Neuron (in vitro differentiated cells): ENCODE measurements at regions not wholly inside any gene's neighbourhood (a gene's known extent, or its start where the extent isn't known, plus 50 kb on each side); places are given as distances from the start of the nearest gene placed in this dataset.

Source experiments
- H2AFZ ChIP-seq: one replicate; pipeline ENCODE4 v1.6.1; 2013; ENCODE audit warnings: low read depth, mild to moderate bottlenecking, inconsistent platforms, low read length, moderate library complexity
- H3K27me3 ChIP-seq: one replicate; pipeline ENCODE4 v1.6.1; 2013; ENCODE audit warnings: low read length; ENCODE audit not compliant: insufficient read depth
- H3K36me3 ChIP-seq: one replicate; pipeline ENCODE4 v1.6.1; 2013; ENCODE audit warnings: low read length; ENCODE audit not compliant: insufficient read depth
- H3K4me1 ChIP-seq: one replicate; pipeline ENCODE4 v1.6.1; 2013; ENCODE audit warnings: low read length; ENCODE audit not compliant: insufficient read depth
- H3K4me3 ChIP-seq: 2 replicates; pipeline ENCODE4 v1.5.1; 2013; ENCODE audit warnings: mild to moderate bottlenecking, low read length, moderate library complexity
- H3K9me3 ChIP-seq: one replicate; pipeline ENCODE4 v1.6.1; 2013; ENCODE audit warnings: low read length

DNA sequence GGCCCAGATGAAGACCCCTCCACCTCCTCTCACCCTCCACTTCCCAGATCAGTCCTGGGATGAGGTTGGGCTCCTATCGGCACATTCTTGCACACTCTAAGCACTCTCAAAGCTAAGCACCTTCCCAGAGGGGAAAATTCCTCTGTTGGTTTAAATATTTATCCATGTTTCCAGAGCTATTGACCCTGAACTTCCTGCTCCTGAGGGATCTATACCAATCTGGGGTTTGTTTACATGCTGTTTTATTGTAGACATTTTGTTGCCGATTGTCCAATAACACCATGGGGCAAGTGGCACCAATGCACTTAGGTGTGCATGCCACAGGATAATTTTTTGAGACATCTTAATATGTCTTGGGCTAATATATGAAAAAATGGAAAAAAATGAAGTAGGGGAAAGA lies 476.2 kb downstream of the SLC4A3 start:
- Histone ChIP-seq H3K36me3 (no peaks in the 10 kb centered on the region), H3K9me3 (no peaks in the 10 kb centered on the region), H3K4me1 (no peaks in the 10 kb centered on the region), H2AFZ (no peak overlapping the region), H3K27me3 (no peaks in the 10 kb centered on the region), H3K4me3 (no peak overlapping the region)

DNA sequence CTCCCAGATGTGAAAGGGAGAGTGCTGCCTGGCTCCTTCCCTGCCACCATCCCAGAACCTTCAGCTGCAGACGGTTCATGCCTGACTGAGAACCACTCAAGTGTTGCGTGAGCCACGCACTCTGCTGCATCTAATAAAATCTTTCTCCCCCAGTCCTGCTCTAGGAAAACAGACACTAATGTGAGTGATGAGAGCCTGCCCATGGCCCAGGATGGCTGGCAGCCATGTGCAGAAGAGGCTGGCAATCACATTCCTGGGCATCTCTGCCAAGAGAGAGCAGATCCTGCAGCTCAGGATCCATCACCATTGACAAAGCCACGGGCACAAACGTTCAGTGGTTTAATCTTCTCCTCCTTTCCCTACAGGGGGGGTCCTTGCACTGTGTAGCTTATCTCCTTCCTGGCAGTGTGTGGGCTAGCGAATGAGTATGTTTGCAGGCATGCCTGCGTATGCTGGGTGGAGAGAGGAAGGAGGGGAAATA lies 477.5 kb downstream of the SLC4A3 start:
- Histone ChIP-seq H3K36me3 (no peaks in the 10 kb centered on the region), H3K27me3 (no peaks in the 10 kb centered on the region)

DNA sequence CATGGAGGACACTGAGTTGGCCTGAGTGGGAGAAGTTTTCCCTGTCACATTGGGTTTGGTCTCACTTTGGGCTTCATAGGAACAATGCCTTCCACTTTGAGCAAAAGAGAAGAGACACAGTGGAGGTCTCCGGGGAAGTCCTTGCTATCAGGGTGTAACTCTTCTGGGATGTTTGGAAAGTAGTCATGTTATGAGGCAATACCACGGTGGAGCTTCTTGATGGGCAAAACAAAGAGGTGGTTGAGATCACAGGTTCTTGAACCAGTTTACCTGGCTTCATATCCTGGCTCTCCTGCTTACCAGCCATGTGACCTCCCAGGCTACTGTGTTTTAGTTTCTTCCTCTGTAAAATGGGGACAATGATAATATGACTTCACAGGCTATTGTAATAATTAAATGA lies 478.6 kb downstream of the SLC4A3 start:
- H3K36me3 ChIP-seq: no peaks in the 10 kb centered on the region
- H3K9me3 ChIP-seq: no peaks in the 10 kb centered on the region
- no peak overlapping the region for H2AFZ ChIP-seq
- no peaks in the 10 kb centered on the region for H3K27me3 ChIP-seq
- H3K4me1 ChIP-seq: no peaks in the 10 kb centered on the region
- no peak overlapping the region for H3K4me3 ChIP-seq

More for the DNA sequence above, 477.5 kb downstream of the SLC4A3 start:
- Histone ChIP-seq H3K4me1 (no peaks in the 10 kb centered on the region), H2AFZ (no peak overlapping the region), H3K9me3 (no peaks in the 10 kb centered on the region), H3K4me3 (no peak overlapping the region)

DNA sequence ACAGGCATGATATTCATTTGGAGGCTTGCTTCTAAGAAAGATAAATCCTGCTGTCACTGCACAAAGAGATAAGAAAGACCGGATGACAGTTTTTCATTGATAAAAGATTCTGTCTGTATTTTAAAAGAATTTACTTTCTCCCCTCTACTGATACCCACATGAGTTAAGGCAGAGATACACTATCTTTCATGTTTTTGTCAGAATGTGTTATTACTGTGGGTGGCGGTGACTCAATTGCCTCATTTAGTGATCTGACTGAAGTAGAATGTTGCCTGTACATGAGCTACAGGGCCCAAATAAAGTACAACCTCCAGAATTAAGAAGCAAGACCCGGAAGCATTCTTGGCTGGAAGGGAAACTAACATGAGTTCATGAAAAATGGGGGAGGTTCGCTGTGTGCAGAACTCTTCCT lies 480.0 kb downstream of the SLC4A3 start:
- H3K9me3 ChIP-seq: no peaks in the 10 kb centered on the region
- no peaks in the 10 kb centered on the region for H3K4me1 ChIP-seq
- H3K4me3 ChIP-seq: no peak overlapping the region
- no peak overlapping the region for H2AFZ ChIP-seq
- H3K36me3 ChIP-seq: no peaks in the 10 kb centered on the region
- H3K27me3 ChIP-seq: no peaks in the 10 kb centered on the region

DNA sequence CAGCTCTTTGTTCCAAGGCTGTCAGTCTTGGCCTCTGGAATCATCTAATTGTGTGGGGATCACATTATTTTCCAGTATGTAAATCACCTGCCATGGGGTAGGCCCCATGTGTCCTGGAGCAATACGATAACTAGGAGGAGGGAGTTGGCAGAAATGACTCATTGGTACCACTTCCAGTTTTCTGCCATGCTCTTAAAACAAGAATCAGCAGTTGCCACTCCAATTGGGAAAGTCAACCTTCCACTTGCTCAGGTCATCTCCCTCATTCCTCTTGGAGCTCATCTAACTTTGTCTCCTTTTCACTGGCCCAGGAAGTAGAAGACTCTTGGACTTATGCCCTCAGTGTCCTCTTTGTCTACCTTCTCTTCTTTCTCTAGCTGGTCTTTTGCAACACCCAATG lies 487.0 kb downstream of the SLC4A3 start:
- no peak overlapping the region for H3K4me3 ChIP-seq
- no peaks in the 10 kb centered on the region for H3K9me3 ChIP-seq
- H3K36me3 ChIP-seq: no peaks in the 10 kb centered on the region
- no peaks in the 10 kb centered on the region for H3K4me1 ChIP-seq
- no peaks in the 10 kb centered on the region for H3K27me3 ChIP-seq
- H2AFZ ChIP-seq: no peak overlapping the region

DNA sequence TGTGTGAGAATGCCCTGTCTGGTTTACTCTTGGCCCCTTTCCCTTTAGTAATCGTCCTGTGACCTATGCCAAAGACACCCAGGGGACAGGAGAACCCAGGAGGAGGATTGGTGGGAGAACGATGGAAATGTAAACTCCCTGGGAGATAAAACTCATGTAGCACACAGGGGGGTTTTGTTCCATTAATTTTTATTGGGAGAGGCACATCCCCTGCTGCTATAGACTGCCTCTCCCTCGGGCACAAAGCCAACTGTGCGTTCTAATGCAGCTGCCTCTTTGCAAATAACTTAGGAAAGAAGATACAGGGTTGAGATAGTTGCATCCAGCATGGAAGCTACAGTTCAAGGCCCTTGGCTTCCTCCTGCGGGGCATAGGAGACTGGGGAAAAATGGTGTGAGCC lies 489.6 kb downstream of the SLC4A3 start:
- Histone ChIP-seq H3K4me1 (no peaks in the 10 kb centered on the region), H2AFZ (no peak overlapping the region), H3K4me3 (no peak overlapping the region), H3K9me3 (no peaks in the 10 kb centered on the region), H3K27me3 (no peaks in the 10 kb centered on the region), H3K36me3 (no peaks in the 10 kb centered on the region)

DNA sequence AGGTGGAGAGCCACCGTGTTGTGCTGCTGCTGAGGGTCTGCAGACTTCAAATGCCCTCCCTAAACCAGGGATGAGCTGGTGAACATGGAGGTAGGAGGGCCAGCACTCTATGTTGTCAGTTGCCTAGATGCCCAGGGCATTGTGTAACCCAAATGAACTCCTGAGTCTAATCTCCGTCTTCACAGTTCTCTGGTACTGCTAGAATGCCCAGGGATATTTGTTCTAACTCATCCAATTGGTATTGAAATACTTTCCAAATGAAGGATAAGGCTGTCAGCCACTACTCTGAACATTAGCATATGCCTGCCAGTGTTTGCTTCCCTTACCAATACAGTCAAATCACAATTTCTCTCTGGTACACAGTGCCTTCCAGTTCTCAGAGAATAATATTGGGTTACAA lies 492.6 kb downstream of the SLC4A3 start:
- no peaks in the 10 kb centered on the region for H3K36me3 ChIP-seq
- no peaks in the 10 kb centered on the region for H3K27me3 ChIP-seq
- no peaks in the 10 kb centered on the region for H3K9me3 ChIP-seq
- H3K4me3 ChIP-seq: no peak overlapping the region
- H3K4me1 ChIP-seq: no peaks in the 10 kb centered on the region
- no peak overlapping the region for H2AFZ ChIP-seq

DNA sequence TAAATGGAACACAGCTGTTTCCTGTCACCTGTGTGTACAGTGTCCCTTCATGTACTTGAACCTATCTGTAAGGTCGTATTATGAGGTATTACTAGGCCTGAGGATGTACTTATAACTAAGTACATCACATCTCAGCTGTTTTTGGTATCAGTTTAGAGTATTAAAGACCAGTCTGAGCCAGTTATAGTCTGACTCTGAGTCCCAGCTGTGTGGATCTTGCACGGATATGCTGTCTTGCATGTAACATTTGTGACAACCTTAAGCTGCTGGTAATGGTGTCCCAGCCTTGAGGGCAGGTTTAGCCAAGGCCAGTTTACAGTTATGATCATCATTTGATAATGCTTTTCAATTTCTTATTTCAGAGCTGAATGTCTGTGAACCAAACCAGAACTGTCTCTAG lies 496.3 kb downstream of the SLC4A3 start:
- Histone ChIP-seq H3K36me3 (no peaks in the 10 kb centered on the region), H3K9me3 (no peaks in the 10 kb centered on the region), H3K4me1 (no peaks in the 10 kb centered on the region), H3K4me3 (no peak overlapping the region), H2AFZ (no peak overlapping the region), H3K27me3 (no peaks in the 10 kb centered on the region)

DNA sequence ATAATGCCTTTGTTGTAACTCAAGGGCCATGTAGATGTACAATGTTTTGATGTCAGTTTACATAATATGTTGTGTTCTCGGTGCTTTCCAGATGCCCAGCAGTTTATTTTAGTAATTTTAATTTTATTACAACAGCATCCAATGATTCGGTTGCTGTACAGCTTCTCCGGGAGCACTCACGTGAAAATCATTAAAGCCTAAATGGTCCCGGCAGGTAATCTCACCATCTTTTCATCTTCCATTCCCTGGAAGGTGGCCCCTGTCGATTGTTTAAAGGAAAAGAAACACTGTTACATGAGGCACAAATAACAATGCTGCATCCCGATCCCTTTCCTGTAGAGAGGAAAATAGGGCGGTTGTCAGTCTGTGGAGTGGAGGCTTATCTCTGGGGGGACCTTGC lies 498.1 kb downstream of the SLC4A3 start:
- peaks cover 3% of the 10 kb centered on the region for H3K9me3 ChIP-seq
- no peaks in the 10 kb centered on the region for H3K27me3 ChIP-seq
- H3K36me3 ChIP-seq: no peaks in the 10 kb centered on the region
- no peak overlapping the region for H2AFZ ChIP-seq
- H3K4me1 ChIP-seq: no peaks in the 10 kb centered on the region
- H3K4me3 ChIP-seq: no peak overlapping the region

DNA sequence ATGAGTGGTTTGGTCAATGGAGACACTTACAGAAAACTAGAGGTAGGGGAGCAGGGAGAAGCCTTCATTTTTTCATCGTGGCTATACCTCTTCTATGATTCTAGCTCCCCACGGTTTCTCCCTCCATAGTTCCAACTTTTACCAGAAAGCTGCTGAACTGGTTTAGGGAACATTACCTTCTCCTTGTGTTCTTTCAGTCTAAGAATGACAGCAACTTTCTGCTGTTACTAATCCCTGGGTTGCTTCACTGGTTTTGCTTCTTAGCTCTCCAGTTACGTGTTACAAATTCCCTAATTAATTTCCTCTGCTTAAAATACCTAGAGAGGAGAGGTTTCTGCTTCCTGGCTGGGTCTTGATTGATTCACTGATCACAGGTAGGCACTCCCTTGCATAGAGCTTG lies 499.9 kb downstream of the SLC4A3 start:
- no peak overlapping the region for H3K4me3 ChIP-seq
- H3K27me3 ChIP-seq: no peaks in the 10 kb centered on the region

DNA sequence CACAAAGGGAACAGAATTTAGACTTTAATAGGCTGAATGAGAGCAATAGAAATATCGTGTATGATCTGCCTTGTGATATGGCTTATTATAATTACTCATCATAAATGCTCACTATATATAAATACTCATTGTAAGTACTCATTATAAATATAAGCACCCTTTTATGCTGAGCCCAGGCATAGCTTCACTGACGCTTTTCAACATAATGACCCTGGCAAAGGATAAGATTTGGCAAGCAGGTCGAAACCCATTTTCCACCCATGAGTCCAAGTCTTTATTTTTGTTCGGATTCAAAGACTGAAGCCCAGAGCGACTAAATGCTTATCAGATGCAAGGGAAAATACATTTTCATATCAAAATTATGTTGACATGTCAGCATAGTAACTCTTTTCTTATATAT lies 500.4 kb downstream of the SLC4A3 start:
- H3K9me3 ChIP-seq: peaks cover 3% of the 10 kb centered on the region
- no peak overlapping the region for H3K4me3 ChIP-seq
- no peak overlapping the region for H2AFZ ChIP-seq
- H3K36me3 ChIP-seq: no peaks in the 10 kb centered on the region
- H3K4me1 ChIP-seq: no peaks in the 10 kb centered on the region
- no peaks in the 10 kb centered on the region for H3K27me3 ChIP-seq

More for the DNA sequence above, 499.9 kb downstream of the SLC4A3 start:
- no peaks in the 10 kb centered on the region for H3K4me1 ChIP-seq
- no peak overlapping the region for H2AFZ ChIP-seq
- H3K9me3 ChIP-seq: peaks cover 3% of the 10 kb centered on the region
- no peaks in the 10 kb centered on the region for H3K36me3 ChIP-seq

DNA sequence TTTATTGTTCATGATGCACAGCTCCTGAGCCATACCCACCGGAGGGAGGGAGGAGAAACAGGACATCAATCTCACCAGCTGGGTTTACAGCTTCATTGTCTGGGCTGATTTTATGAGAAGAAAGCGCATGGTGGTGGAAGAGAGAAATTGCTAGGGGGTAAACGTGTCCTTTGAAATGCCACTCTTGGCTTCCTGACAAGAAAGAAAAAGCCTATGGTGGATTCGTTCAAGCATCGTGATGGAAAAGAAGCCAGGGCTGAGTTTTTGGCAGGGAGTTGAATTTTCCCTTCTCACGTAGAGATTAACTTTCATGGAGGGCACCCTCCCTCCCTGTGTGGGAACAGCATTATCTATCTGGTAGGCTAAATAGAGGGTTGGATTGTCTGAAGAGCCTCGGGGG lies 502.0 kb downstream of the SLC4A3 start:
- Histone ChIP-seq H2AFZ (no peak overlapping the region), H3K36me3 (no peaks in the 10 kb centered on the region), H3K9me3 (peaks cover 3% of the 10 kb centered on the region), H3K4me3 (no peak overlapping the region), H3K27me3 (no peaks in the 10 kb centered on the region), H3K4me1 (no peaks in the 10 kb centered on the region)

DNA sequence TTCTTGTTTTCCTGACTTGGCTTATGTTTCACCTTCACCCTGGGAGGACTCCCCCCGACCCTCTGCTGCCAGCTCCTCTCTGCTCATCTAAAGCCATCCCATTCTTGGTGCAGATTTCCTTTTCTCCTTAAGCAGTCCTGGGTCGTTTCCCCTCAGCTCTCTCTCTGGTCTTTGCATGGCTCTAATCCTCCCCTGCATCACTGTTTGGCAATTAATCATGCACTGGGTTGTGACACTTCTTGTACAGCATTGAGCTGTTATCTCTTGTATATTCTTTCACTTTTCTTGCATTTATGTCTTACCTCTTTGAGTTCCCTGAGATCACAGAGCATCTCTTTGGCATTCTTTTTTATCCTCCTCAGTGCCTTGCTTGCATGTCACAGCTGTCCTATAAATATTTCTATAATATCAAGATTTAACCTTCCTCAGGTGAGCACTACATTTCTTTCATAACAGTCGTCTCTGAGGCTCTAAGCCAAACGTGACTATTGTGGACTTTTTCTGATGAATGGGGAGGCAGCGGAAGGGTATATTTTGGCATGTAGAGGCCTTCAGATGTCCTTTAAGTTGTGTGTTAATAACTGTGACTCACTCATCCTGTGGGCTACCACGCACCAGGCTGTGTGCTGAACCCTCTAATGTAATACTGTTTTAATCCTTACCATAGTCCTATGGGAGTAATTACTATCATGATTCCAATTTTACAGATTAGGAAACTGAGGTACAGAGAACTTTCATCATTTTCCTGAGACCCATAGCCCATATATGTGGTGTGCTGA lies 507.5 kb downstream of the SLC4A3 start:
- H2AFZ ChIP-seq: no peak overlapping the region

DNA sequence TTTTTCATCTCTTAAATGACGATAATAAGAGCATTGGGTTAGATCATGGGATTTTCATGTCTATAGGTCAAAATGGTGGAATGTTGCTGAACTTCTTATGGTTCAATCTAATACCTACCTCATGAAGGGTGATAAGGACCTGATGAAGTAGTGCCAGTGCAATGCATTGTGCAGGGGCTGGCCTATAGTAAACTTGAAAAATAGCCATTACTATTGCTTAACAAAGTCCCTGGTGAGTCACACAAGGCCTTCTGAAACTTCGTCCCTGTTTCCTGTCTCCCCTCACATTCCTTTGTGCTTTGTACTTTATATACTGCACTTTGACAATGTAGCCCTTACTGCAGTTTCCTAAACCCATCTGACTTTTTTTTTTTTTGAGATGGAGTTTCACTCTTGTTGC lies 515.9 kb downstream of the SLC4A3 start:
- H3K4me1 ChIP-seq: no peaks in the 10 kb centered on the region

More for the DNA sequence above, 507.5 kb downstream of the SLC4A3 start:
- H3K9me3 ChIP-seq: peaks cover 3% of the 10 kb centered on the region
- H3K36me3 ChIP-seq: no peaks in the 10 kb centered on the region
- H3K4me3 ChIP-seq: no peak overlapping the region
- H3K27me3 ChIP-seq: no peaks in the 10 kb centered on the region
- no peaks in the 10 kb centered on the region for H3K4me1 ChIP-seq

More for the DNA sequence above, 515.9 kb downstream of the SLC4A3 start:
- Histone ChIP-seq H2AFZ (no peak overlapping the region), H3K4me3 (no peak overlapping the region), H3K27me3 (no peaks in the 10 kb centered on the region), H3K36me3 (no peaks in the 10 kb centered on the region), H3K9me3 (no peaks in the 10 kb centered on the region)
